ENCODE measurements at regions not wholly inside any gene's neighbourhood (a gene's known extent, or its start where the extent isn't known, plus 50 kb on each side); places are given as distances from the start of the nearest gene placed in this dataset.

DNA sequence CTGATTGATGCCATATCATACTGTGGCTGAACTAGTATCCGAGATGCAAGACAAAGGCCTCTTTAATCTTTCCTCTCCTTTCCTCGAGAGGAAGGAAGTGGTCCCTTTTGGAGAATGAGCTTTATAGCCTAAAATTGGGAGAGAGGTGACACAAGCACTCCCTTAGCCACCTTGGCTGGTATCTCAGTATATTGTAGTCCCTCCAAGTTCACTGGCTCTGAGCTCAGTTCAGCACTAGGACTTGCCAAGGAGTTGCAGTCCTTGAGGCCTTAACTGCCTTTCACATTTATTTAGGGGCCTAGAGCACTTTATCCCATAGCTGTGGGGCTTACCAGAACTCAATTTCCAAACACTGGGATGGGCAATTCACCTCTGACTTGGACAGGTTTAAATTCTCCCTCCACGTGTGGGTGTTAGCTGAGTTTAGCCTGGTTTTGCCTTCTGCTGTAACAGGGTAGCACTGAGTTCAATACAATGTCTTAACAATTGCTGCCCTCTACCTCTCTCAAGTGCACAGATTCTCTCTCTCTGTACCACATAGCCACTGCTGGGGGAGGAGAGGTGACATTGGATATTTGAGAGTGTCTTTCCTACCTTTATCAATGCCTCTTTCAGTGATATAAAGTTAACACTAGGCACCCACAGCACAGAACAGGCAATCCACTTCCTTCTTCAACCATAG, 216.4 kb downstream of the TECRL start:
- TF ChIP-seq, protein P1, sequence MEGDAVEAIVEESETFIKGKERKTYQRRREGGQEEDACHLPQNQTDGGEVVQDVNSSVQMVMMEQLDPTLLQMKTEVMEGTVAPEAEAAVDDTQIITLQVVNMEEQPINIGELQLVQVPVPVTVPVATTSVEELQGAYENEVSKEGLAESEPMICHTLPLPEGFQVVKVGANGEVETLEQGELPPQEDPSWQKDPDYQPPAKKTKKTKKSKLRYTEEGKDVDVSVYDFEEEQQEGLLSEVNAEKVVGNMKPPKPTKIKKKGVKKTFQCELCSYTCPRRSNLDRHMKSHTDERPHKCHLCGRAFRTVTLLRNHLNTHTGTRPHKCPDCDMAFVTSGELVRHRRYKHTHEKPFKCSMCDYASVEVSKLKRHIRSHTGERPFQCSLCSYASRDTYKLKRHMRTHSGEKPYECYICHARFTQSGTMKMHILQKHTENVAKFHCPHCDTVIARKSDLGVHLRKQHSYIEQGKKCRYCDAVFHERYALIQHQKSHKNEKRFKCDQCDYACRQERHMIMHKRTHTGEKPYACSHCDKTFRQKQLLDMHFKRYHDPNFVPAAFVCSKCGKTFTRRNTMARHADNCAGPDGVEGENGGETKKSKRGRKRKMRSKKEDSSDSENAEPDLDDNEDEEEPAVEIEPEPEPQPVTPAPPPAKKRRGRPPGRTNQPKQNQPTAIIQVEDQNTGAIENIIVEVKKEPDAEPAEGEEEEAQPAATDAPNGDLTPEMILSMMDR (IDR thresholded peaks at IDR 0.05), result no peak
- no peak for TF ChIP-seq POLR2A (IDR thresholded peaks at IDR 0.05)

All from prostate gland (tissue), 2 donors.